ENCODE measurements at regions not wholly inside any gene's neighbourhood (a gene's known extent, or its start where the extent isn't known, plus 50 kb on each side); places are given as distances from the start of the nearest gene placed in this dataset.

DNA sequence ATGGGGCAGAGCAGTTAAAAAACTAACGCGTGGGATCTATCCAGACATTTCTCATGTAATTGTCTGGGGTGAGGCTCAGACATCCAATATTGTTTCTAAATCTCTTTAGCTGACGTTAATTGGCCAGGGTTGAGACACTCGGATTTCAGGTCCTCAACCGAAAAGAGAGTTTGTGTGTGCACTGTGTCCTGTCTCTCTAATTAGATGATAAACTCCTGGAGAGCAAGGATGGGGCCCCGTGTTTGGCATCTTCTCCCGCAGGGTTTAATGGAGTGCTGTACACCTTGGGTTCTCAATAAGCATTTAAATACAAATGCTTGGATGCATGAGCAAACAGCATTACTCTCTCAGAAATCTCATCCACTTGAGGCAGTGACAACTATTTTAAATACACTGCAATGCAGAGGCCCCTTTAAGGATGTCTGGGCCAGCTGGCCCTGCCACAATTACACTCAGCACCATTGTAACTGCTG lies 139.6 kb downstream of the MTX3 start:
- TF ChIP-seq, protein P1, sequence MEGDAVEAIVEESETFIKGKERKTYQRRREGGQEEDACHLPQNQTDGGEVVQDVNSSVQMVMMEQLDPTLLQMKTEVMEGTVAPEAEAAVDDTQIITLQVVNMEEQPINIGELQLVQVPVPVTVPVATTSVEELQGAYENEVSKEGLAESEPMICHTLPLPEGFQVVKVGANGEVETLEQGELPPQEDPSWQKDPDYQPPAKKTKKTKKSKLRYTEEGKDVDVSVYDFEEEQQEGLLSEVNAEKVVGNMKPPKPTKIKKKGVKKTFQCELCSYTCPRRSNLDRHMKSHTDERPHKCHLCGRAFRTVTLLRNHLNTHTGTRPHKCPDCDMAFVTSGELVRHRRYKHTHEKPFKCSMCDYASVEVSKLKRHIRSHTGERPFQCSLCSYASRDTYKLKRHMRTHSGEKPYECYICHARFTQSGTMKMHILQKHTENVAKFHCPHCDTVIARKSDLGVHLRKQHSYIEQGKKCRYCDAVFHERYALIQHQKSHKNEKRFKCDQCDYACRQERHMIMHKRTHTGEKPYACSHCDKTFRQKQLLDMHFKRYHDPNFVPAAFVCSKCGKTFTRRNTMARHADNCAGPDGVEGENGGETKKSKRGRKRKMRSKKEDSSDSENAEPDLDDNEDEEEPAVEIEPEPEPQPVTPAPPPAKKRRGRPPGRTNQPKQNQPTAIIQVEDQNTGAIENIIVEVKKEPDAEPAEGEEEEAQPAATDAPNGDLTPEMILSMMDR (IDR thresholded peaks at IDR 0.05): no peak
- TF ChIP-seq POLR2A (IDR thresholded peaks at IDR 0.05): no peak

Measured in body of pancreas (tissue), 4 donors.